HEK293 (cell line): ENCODE measurements at regions not wholly inside any gene's neighbourhood (a gene's known extent, or its start where the extent isn't known, plus 50 kb on each side); places are given as distances from the start of the nearest gene placed in this dataset.

Experiments used
- CTCF ChIP-seq: fragments of 450-650 bp; formaldehyde crosslinking; IDR thresholded peaks from 2 replicates; pipeline ENCODE4 v1.5.1; 2016; ENCODE audit warnings: missing biosample characterization, missing genetic modification characterization
- PRDM10 ChIP-seq: fragments of 450-650 bp; formaldehyde crosslinking; IDR thresholded peaks from 2 replicates; pipeline ENCODE4 v1.5.1; 2016; ENCODE audit warnings: missing biosample characterization, missing genetic modification characterization
- ZBTB49 ChIP-seq: fragments of 450-650 bp; formaldehyde crosslinking; IDR thresholded peaks from 2 replicates; pipeline ENCODE4 v1.5.1; 2016; ENCODE audit warnings: missing biosample characterization, missing genetic modification characterization, low read depth
- ZNF707 ChIP-seq: fragments of 450-650 bp; formaldehyde crosslinking; IDR thresholded peaks from 2 replicates; pipeline ENCODE4 v1.5.1; 2016; ENCODE audit warnings: missing biosample characterization, missing genetic modification characterization
- ZNF792 ChIP-seq: fragments of 450-650 bp; formaldehyde crosslinking; IDR thresholded peaks from 2 replicates; pipeline ENCODE4 v1.5.1; 2016; ENCODE audit warnings: missing biosample characterization, missing genetic modification characterization

- TF ChIP-seq CTCF (tag by site-specific recombination) (no peak), PRDM10 (no peak), ZNF792 (tag by site-specific recombination) (no peak), ZNF707 (tag by site-specific recombination) (no peak), ZBTB49 (tag by site-specific recombination) (no peak)
These were observed 202.3 kb upstream of the AGR3 start for GRCh38 chr7:17084166-17084475.
